ENCODE measurements at regions not wholly inside any gene's neighbourhood (a gene's known extent, or its start where the extent isn't known, plus 50 kb on each side); places are given as distances from the start of the nearest gene placed in this dataset.

DNA sequence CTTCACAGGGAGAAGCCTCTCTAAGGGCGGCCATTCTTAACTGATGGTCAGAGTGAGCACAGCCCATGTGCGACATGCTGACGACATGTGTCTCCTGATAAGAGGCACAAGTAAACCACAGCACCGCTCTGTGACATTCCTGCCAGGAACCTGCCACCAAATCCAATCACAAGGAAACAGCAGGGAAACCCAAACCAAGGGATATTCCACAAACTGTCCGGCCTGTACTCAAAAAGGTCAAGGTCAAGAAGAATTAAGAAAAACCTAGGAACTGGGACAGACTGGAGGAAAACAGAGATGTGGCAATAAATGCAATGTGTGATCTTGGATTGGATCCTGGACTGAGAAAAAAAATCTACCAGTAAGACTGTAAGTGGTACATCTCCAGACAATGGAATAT, 91.9 kb downstream of the SYNE3 start:
- ATAC-seq: no peak
- H3K36me3 ChIP-seq (replicated peaks in 1 of 2; ENCODE audit: control insufficient read depth in 1 of 2, insufficient read depth in 2 of 2, low read length in 2 of 2): peaks cover 2 to 14% of the 10 kb centered on the region in 2 experiments; a peak in 2 of 5 replicates
- H3K4me1 ChIP-seq (ENCODE audit: insufficient read depth, low read length): peaks cover 7% of the 10 kb centered on the region
- H3K27me3 ChIP-seq (ENCODE audit: control insufficient read depth in 1 of 2, insufficient read depth in 2 of 2, low read length in 2 of 2): no peaks in the 10 kb centered on the region
- no peaks in the 10 kb centered on the region for H3K9me3 ChIP-seq (ENCODE audit: low read length)
- TF ChIP-seq, protein P1, sequence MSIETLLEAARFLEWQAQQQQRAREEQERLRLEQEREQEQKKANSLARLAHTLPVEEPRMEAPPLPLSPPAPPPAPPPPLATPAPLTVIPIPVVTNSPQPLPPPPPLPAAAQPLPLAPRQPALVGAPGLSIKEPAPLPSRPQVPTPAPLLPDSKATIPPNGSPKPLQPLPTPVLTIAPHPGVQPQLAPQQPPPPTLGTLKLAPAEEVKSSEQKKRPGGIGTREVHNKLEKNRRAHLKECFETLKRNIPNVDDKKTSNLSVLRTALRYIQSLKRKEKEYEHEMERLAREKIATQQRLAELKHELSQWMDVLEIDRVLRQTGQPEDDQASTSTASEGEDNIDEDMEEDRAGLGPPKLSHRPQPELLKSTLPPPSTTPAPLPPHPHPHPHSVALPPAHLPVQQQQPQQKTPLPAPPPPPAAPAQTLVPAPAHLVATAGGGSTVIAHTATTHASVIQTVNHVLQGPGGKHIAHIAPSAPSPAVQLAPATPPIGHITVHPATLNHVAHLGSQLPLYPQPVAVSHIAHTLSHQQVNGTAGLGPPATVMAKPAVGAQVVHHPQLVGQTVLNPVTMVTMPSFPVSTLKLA (IDR thresholded peaks at IDR 0.05): peak; percentile 63
- TF ChIP-seq, protein P2, sequence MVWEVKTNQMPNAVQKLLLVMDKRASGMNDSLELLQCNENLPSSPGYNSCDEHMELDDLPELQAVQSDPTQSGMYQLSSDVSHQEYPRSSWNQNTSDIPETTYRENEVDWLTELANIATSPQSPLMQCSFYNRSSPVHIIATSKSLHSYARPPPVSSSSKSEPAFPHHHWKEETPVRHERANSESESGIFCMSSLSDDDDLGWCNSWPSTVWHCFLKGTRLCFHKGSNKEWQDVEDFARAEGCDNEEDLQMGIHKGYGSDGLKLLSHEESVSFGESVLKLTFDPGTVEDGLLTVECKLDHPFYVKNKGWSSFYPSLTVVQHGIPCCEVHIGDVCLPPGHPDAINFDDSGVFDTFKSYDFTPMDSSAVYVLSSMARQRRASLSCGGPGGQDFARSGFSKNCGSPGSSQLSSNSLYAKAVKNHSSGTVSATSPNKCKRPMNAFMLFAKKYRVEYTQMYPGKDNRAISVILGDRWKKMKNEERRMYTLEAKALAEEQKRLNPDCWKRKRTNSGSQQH (CRISPR knock-in tag; IDR thresholded peaks at IDR 0.05; ENCODE audit: low read depth): no peak
- no peak for TF ChIP-seq RFX5 (IDR thresholded peaks at IDR 0.05; ENCODE audit: low read depth, low read length)
- H3K79me2 ChIP-seq (ENCODE audit: insufficient read depth, low read length): no peaks in the 10 kb centered on the region
- intact Hi-C loops (cut with micrococcal nuclease; ENCODE audit: unreplicated experiment): no loop called here
- DNase-seq (ENCODE audit: low spot score): no peak
- no peak overlapping the region for H3K4me2 ChIP-seq (ENCODE audit: low read depth, low read length)
- in situ Hi-C loops (cut with HindIII; ENCODE audit: extremely low pct_ligation_motif_present, low pct_unique_long_range_greater_than_20kb): no loop called here
- WGBS (ENCODE audit: low lambda C conversion rate): over 99% methylated on average over 5 of the region's 5 CpGs
- H3K9ac ChIP-seq (ENCODE audit: insufficient read depth, low read depth, low read length): no peak overlapping the region
- ChIA-PET POLR2A (no interaction called here), CTCF (ENCODE audit: low intra/inter-chr PET ratio, low total read pairs) (no interaction called here)
- no TSS peak for BruUV-seq (replicated peaks)
- no peak overlapping the region for H3K4me3 ChIP-seq (replicated peaks in 1 of 3; ENCODE audit: insufficient read depth in 1 of 3, low read depth in 2 of 3, low read length in 3 of 3)
- H4K20me1 ChIP-seq (ENCODE audit: insufficient read depth, low read length): no peaks in the 10 kb centered on the region
- FAIRE-seq: no peak
- H3K27ac ChIP-seq (ENCODE audit: extremely low read length, insufficient read depth, low read length): no peak overlapping the region
- H2AFZ ChIP-seq (ENCODE audit: low read length): no peak overlapping the region

DNA sequence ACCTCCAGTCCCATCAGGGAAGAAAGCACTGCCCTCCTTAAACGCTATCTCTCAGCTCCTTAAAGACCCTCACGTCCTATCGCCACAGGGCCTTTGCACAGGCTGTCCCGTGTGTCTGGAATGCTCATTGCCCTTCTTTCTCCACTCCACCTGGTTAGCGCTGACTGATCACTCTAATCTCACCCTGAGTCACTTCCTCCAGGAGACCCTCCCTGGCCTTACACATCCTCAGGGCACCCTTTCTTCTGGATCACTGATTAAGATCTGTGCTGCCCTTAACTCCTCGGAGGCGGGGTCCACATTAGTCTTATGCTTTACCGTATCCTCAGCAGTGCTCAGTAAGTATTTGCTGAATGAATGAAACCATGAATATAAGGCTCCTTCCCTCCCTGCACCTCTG, 94.7 kb downstream of the SYNE3 start:
- Histone ChIP-seq H3K9ac (ENCODE audit: insufficient read depth, low read depth, low read length) (no peak overlapping the region), H2AFZ (ENCODE audit: low read length) (no peak overlapping the region), H3K27ac (ENCODE audit: extremely low read length, insufficient read depth, low read length) (no peak overlapping the region), H3K79me2 (ENCODE audit: insufficient read depth, low read length) (no peaks in the 10 kb centered on the region), H3K4me3 (replicated peaks in 1 of 3; ENCODE audit: insufficient read depth in 1 of 3, low read depth in 2 of 3, low read length in 3 of 3) (no peak overlapping the region), H4K20me1 (ENCODE audit: insufficient read depth, low read length) (no peaks in the 10 kb centered on the region), H3K4me2 (ENCODE audit: low read depth, low read length) (no peak overlapping the region), H3K9me3 (ENCODE audit: low read length) (no peaks in the 10 kb centered on the region), H3K4me1 (ENCODE audit: insufficient read depth, low read length) (no peaks in the 10 kb centered on the region), H3K27me3 (ENCODE audit: control insufficient read depth in 1 of 2, insufficient read depth in 2 of 2, low read length in 2 of 2) (no peaks in the 10 kb centered on the region), H3K36me3 (replicated peaks in 1 of 2; ENCODE audit: control insufficient read depth in 1 of 2, insufficient read depth in 2 of 2, low read length in 2 of 2) (peaks cover 3 to 22% of the 10 kb centered on the region in 2 experiments; a peak in 4 of 5 replicates)
- no TSS peak for BruUV-seq (replicated peaks)
- intact Hi-C loops (cut with micrococcal nuclease; ENCODE audit: unreplicated experiment): no loop called here
- DNase-seq (ENCODE audit: low spot score): no peak
- CTCF ChIA-PET (ENCODE audit: low intra/inter-chr PET ratio, low total read pairs): no interaction called here
- over 99% methylated on average over 8 of the region's 8 CpGs for WGBS (ENCODE audit: low lambda C conversion rate)
- no peak for ATAC-seq
- in situ Hi-C loops (cut with HindIII; ENCODE audit: extremely low pct_ligation_motif_present, low pct_unique_long_range_greater_than_20kb): no loop called here
- POLR2A ChIA-PET: no interaction called here
- no peak for FAIRE-seq
- TF ChIP-seq ZNF431 (CRISPR knock-in tag; IDR thresholded peaks at IDR 0.05; ENCODE audit: borderline replicate concordance, low read depth): no peak
- TF ChIP-seq, protein P3, sequence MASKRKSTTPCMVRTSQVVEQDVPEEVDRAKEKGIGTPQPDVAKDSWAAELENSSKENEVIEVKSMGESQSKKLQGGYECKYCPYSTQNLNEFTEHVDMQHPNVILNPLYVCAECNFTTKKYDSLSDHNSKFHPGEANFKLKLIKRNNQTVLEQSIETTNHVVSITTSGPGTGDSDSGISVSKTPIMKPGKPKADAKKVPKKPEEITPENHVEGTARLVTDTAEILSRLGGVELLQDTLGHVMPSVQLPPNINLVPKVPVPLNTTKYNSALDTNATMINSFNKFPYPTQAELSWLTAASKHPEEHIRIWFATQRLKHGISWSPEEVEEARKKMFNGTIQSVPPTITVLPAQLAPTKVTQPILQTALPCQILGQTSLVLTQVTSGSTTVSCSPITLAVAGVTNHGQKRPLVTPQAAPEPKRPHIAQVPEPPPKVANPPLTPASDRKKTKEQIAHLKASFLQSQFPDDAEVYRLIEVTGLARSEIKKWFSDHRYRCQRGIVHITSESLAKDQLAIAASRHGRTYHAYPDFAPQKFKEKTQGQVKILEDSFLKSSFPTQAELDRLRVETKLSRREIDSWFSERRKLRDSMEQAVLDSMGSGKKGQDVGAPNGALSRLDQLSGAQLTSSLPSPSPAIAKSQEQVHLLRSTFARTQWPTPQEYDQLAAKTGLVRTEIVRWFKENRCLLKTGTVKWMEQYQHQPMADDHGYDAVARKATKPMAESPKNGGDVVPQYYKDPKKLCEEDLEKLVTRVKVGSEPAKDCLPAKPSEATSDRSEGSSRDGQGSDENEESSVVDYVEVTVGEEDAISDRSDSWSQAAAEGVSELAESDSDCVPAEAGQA (IDR thresholded peaks at IDR 0.05; ENCODE audit: low read depth): no peak
- TF ChIP-seq, protein P3 (CRISPR knock-in tag; IDR thresholded peaks at IDR 0.05; ENCODE audit: borderline replicate concordance): no peak
- no peak for TF ChIP-seq ZNF10 (CRISPR knock-in tag; IDR thresholded peaks at IDR 0.05; ENCODE audit: borderline replicate concordance, low read depth)
- no peak for TF ChIP-seq RAD21 (CRISPR knock-in tag; IDR thresholded peaks at IDR 0.05)
- no peak for TF ChIP-seq SSRP1 (CRISPR knock-in tag; IDR thresholded peaks at IDR 0.05)
- no peak for TF ChIP-seq PPARG (CRISPR knock-in tag; conservative IDR thresholded peaks at IDR 0.05)
- no peak for TF ChIP-seq HHEX (CRISPR knock-in tag; IDR thresholded peaks at IDR 0.05)

Data from HepG2 (cell line).